Neural progenitor cell (in vitro differentiated cells): ENCODE measurements at regions not wholly inside any gene's neighbourhood (a gene's known extent, or its start where the extent isn't known, plus 50 kb on each side); places are given as distances from the start of the nearest gene placed in this dataset.

Experiments used
- DNase-seq: peaks from one replicate; pipeline ENCODE4 v3.0.0-alpha.2; 2016; ENCODE audit warnings: low spot score
- H2AFZ ChIP-seq: fragments of 200-600 bp; sonication (generic); replicated peaks from 2 replicates; pipeline ENCODE4 v1.6.1; 2016; ENCODE audit warnings: antibody characterized with exemption
- H3F3A ChIP-seq: fragments of 200-600 bp; sonication (generic); 2 replicates; pipeline ENCODE4 v1.6.1; 2016; ENCODE audit warnings: antibody characterized with exemption, low read depth
- H3K27ac ChIP-seq: fragments of 200-600 bp; sonication (generic); 2 replicates; pipeline ENCODE4 v1.5.1; 2016; ENCODE audit warnings: mild to moderate bottlenecking
- H3K27me3 ChIP-seq: fragments of 200-600 bp; sonication (generic); 2 replicates; pipeline ENCODE4 v1.6.1; 2016; ENCODE audit warnings: mild to moderate bottlenecking, moderate library complexity
- H3K36me3 ChIP-seq: fragments of 200-600 bp; sonication (generic); 2 replicates; pipeline ENCODE4 v1.5.1; 2016
- H3K4me1 ChIP-seq: fragments of 200-600 bp; sonication (generic); 2 replicates; pipeline ENCODE4 v1.6.1; 2016; ENCODE audit warnings: mixed run types
- H3K4me2 ChIP-seq: fragments of 200-600 bp; sonication (generic); 2 replicates; pipeline ENCODE4 v1.6.1; 2016
- H3K4me3 ChIP-seq: fragments of 200-600 bp; sonication (generic); 2 replicates; pipeline ENCODE4 v1.5.1; 2016
- H3K79me2 ChIP-seq: fragments of 200-600 bp; sonication (generic); 2 replicates; pipeline ENCODE4 v1.6.1; 2016; ENCODE audit warnings: low read depth
- H3K9ac ChIP-seq: fragments of 200-600 bp; sonication (generic); 2 replicates; pipeline ENCODE4 v1.6.1; 2016
- H3K9me3 ChIP-seq: fragments of 200-600 bp; sonication (generic); 2 replicates; pipeline ENCODE4 v1.5.1; 2016; ENCODE audit warnings: low read depth
- H4K20me1 ChIP-seq: fragments of 200-600 bp; sonication (generic); 2 replicates; pipeline ENCODE4 v1.6.1; 2016; ENCODE audit warnings: low read depth
- H3K27ac Mint-ChIP-seq: 3 replicates; pipeline ENCODE4 v1.8.0; 2021; ENCODE audit warnings: mixed read lengths
- H3K27me3 Mint-ChIP-seq: 2 replicates; pipeline ENCODE4 v1.8.0; 2022; ENCODE audit warnings: low read depth, mild to moderate bottlenecking, inconsistent platforms, moderate library complexity, mixed read lengths; ENCODE audit not compliant: insufficient read depth
- H3K36me3 Mint-ChIP-seq: 3 replicates; pipeline ENCODE4 v1.8.0; 2021; ENCODE audit warnings: mixed read lengths
- H3K4me1 Mint-ChIP-seq: 3 replicates; pipeline ENCODE4 v1.8.0; 2021; ENCODE audit warnings: mixed read lengths
- H3K4me3 Mint-ChIP-seq: 3 replicates; pipeline ENCODE4 v1.8.0; 2021; ENCODE audit warnings: mild to moderate bottlenecking, moderate library complexity, mixed read lengths
- H3K9me3 Mint-ChIP-seq: 3 replicates; pipeline ENCODE4 v1.8.0; 2020; ENCODE audit warnings: mixed read lengths
- EZH2 ChIP-seq: fragments of 200-600 bp; sonication (generic); IDR thresholded peaks from 2 replicates; pipeline ENCODE4 v1.6.1; 2017; ENCODE audit warnings: antibody characterized with exemption, mild to moderate bottlenecking, moderate library complexity
- EZH2phosphoT487 ChIP-seq: fragments of 200-600 bp; sonication (generic); IDR thresholded peaks from 2 replicates; pipeline ENCODE4 v1.6.1; 2017; ENCODE audit warnings: antibody characterized with exemption
- TF ChIP-seq, protein P1 (sequence below): fragments of 200-600 bp; sonication (generic); IDR thresholded peaks from 2 replicates; pipeline ENCODE4 v1.5.1; 2017; ENCODE audit warnings: antibody characterized with exemption, mild to moderate bottlenecking

DNA sequence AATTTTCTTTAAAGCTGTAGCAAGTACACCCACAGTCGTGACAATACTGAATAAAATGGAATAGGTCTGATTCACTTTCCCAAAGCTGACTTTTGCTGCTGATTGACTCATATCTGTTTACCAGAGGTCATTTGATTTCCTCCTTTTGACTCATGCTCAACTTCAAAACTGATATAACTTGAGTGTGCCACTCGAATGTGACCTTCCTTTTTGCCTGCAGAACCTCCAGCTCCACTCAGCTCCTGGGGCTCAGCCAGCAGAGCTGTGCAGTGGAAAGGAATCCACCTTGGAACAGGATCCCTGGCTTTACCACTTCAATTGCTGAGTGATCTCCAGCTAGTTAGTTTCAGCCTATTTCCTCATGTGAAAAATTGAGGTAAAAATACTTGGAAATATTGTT is 84.1 kb downstream of the FEM1C start:
- H3K4me3 ChIP-seq = no peak overlapping the region

DNA sequence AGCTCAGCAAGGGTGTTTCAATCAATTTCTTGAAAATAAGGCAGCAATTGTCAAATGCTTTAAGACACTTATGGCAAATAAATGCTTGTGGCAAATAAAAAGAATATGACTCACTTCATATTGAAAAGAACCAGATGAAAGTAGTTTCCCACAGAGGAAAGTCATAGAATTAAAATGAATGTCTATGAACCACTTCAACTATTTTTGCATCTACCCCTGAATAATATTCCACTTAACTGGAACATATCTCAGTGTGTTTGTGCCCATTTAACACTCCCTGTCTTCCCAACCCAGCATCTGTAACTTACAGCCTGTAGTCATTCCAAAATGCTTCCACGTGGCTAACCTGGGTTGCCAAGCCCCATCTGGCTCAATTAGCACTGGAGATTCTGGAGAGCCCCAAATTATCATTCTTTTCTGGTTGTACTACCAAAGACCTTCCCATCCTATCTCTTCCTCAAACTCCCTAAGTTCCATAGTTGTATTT is 84.7 kb downstream of the FEM1C start:
- Histone ChIP-seq H3K27me3 (no peaks in the 10 kb centered on the region), H4K20me1 (no peaks in the 10 kb centered on the region), H2AFZ (no peak overlapping the region), H3K27ac (no peak overlapping the region), H3K4me1 (peaks cover 43% of the 10 kb centered on the region), H3F3A (peaks cover 19% of the 10 kb centered on the region), H3K36me3 (no peaks in the 10 kb centered on the region), H3K9me3 (no peaks in the 10 kb centered on the region), H3K4me3 (no peak overlapping the region), H3K79me2 (no peaks in the 10 kb centered on the region), H3K4me2 (no peak overlapping the region), H3K9ac (no peak overlapping the region)
- no peak overlapping the region for H3K27ac Mint-ChIP-seq
- H3K4me1 Mint-ChIP-seq = peaks cover 9% of the 10 kb centered on the region
- no peaks in the 10 kb centered on the region for H3K36me3 Mint-ChIP-seq
- H3K9me3 Mint-ChIP-seq = no peaks in the 10 kb centered on the region
- no peaks in the 10 kb centered on the region for H3K27me3 Mint-ChIP-seq
- no peak for DNase-seq
- TF ChIP-seq EZH2 = no peak
- no peak for TF ChIP-seq EZH2phosphoT487
- TF ChIP-seq, protein P1, sequence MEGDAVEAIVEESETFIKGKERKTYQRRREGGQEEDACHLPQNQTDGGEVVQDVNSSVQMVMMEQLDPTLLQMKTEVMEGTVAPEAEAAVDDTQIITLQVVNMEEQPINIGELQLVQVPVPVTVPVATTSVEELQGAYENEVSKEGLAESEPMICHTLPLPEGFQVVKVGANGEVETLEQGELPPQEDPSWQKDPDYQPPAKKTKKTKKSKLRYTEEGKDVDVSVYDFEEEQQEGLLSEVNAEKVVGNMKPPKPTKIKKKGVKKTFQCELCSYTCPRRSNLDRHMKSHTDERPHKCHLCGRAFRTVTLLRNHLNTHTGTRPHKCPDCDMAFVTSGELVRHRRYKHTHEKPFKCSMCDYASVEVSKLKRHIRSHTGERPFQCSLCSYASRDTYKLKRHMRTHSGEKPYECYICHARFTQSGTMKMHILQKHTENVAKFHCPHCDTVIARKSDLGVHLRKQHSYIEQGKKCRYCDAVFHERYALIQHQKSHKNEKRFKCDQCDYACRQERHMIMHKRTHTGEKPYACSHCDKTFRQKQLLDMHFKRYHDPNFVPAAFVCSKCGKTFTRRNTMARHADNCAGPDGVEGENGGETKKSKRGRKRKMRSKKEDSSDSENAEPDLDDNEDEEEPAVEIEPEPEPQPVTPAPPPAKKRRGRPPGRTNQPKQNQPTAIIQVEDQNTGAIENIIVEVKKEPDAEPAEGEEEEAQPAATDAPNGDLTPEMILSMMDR = no peak
- no peak overlapping the region for H3K4me3 Mint-ChIP-seq

More for the DNA sequence above, 84.1 kb downstream of the FEM1C start:
- H3K9me3 Mint-ChIP-seq = no peaks in the 10 kb centered on the region
- H3K9ac ChIP-seq = no peak overlapping the region
- H3K4me1 Mint-ChIP-seq = peaks cover 7% of the 10 kb centered on the region
- no peaks in the 10 kb centered on the region for H3K9me3 ChIP-seq
- peaks cover 19% of the 10 kb centered on the region for H3F3A ChIP-seq
- H3K36me3 Mint-ChIP-seq = no peaks in the 10 kb centered on the region
- no peak overlapping the region for H2AFZ ChIP-seq
- H3K79me2 ChIP-seq = no peaks in the 10 kb centered on the region
- no peak overlapping the region for H3K27ac Mint-ChIP-seq
- H3K27me3 Mint-ChIP-seq = no peaks in the 10 kb centered on the region
- TF ChIP-seq, protein P1 = no peak
- H3K4me3 Mint-ChIP-seq = no peak overlapping the region
- no peaks in the 10 kb centered on the region for H3K36me3 ChIP-seq
- no peak overlapping the region for H3K4me2 ChIP-seq
- no peaks in the 10 kb centered on the region for H4K20me1 ChIP-seq
- no peaks in the 10 kb centered on the region for H3K27me3 ChIP-seq
- no peak for DNase-seq
- H3K27ac ChIP-seq = no peak overlapping the region
- peaks cover 40% of the 10 kb centered on the region for H3K4me1 ChIP-seq

DNA sequence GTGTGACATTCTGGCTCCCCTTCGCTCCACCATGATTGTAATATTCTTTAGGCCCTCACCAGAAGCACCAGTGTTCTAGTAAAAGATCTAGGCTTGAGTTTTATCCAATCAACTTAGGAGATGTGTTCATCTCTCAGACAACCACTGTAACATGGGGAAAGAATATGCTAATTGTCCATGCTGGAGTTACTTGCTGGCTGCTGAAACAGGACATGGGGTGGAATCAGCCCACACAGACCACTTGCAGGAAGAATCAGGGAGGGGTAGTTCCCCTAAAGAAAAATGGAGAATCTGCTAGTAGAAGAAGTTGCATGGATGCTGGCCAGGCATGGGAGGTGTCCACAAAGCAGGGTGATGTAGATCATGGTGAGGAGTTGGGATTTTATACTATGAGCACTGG is 86.2 kb downstream of the FEM1C start:
- no peak overlapping the region for H3K27ac Mint-ChIP-seq
- no peaks in the 10 kb centered on the region for H3K79me2 ChIP-seq
- H3K4me2 ChIP-seq = no peak overlapping the region
- H3K27me3 ChIP-seq = no peaks in the 10 kb centered on the region
- H3K9me3 Mint-ChIP-seq = no peaks in the 10 kb centered on the region
- no peaks in the 10 kb centered on the region for H4K20me1 ChIP-seq
- TF ChIP-seq EZH2 = no peak
- TF ChIP-seq, protein P1 = no peak
- H3F3A ChIP-seq = peaks cover 19% of the 10 kb centered on the region
- peaks cover 33% of the 10 kb centered on the region for H3K4me1 ChIP-seq
- H3K9me3 ChIP-seq = no peaks in the 10 kb centered on the region
- H3K4me1 Mint-ChIP-seq = peaks cover 6% of the 10 kb centered on the region
- DNase-seq = no peak
- no peak overlapping the region for H3K4me3 ChIP-seq
- no peaks in the 10 kb centered on the region for H3K36me3 Mint-ChIP-seq
- no peaks in the 10 kb centered on the region for H3K36me3 ChIP-seq
- H2AFZ ChIP-seq = peak overlapping the region; percentile 32
- H3K27me3 Mint-ChIP-seq = peaks cover 2% of the 10 kb centered on the region
- H3K4me3 Mint-ChIP-seq = no peak overlapping the region
- H3K27ac ChIP-seq = no peak overlapping the region
- no peak overlapping the region for H3K9ac ChIP-seq
